NCI-H82 (cell line): ENCODE measurements at regions not wholly inside any gene's neighbourhood (a gene's known extent, or its start where the extent isn't known, plus 50 kb on each side); places are given as distances from the start of the nearest gene placed in this dataset.

Experiments
- DNase-seq: peaks from one replicate; lab custom pipeline; 2025; lab: John Stamatoyannopoulos, UW

GRCh38 chr1:229110986-229111385 is 159.9 kb upstream of the RAB4A start:
- DNase-seq, result no peak

GRCh38 chr1:229111703-229112319 is 159.1 kb upstream of the RAB4A start:
- DNase-seq, result no peak

GRCh38 chr1:229112832-229113548 is 157.9 kb upstream of the RAB4A start:
- DNase-seq, result no peak

GRCh38 chr1:229114315-229114714 is 156.6 kb upstream of the RAB4A start:
- peak; percentile 68 for DNase-seq

GRCh38 chr1:229114850-229115365 is 156.0 kb upstream of the RAB4A start:
- peak; percentile 88 for DNase-seq

- DNase-seq, result no peak
Measured at GRCh38 chr1:229116114-229116513, 154.8 kb upstream of the RAB4A start.

- DNase-seq, result no peak
Measured at GRCh38 chr1:229117664-229118300, 153.1 kb upstream of the RAB4A start.

- no peak for DNase-seq
Measured at GRCh38 chr1:229118477-229119061, 152.3 kb upstream of the RAB4A start.

- DNase-seq, result no peak
Measured at GRCh38 chr1:229119161-229119560, 151.8 kb upstream of the RAB4A start.

DNA sequence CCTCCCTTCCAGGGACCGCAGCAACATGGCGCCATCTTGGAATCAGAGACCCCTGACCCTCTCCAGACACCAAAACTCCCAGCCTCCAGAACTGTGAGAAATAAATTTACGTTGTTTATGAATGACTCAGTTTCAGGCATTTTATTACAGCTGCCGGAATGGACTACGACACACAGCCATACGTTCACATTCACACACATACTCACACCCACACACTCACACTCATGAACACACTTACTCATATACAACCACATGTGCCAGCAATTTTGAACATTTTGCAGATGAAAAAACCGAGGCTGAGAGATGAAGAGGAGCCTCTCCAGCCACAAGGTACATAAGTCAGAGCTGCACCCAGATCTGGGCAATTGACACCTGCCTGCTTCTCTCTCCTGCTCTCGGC is 151.0 kb upstream of the RAB4A start:
- no peak for DNase-seq

DNA sequence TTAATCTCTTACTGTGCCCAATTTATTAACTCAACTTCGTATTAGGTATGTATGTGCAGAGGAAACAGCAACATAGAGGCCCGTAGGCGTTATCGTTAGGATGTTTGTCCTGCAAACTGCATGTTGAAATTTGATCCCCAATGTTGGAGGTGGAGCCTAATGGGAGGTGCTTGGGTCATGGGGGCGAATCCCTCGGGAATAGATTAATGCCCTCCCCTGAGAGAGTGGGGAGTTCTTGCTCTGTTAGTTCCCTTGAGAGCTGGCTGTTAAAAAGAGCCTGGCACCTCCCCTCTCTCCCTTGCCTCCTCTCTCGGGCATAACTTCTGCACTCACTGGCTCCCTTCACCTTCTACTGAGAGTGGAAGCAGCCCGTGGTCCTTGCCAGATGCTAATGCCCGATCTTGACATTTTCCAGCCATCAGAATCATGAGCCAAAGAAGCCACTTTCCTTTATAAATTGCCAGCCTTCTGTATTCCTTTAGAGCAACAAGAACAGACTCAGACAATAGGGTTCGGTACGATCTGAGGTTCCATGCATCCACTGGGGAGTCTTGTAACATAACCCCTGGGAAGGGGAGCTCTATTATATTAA is 149.0 kb upstream of the RAB4A start:
- peak; percentile 24 for DNase-seq

- no peak for DNase-seq
Measured at GRCh38 chr1:229122606-229123005, 148.3 kb upstream of the RAB4A start.

- no peak for DNase-seq
Measured at GRCh38 chr1:229124116-229124515, 146.8 kb upstream of the RAB4A start.

DNA sequence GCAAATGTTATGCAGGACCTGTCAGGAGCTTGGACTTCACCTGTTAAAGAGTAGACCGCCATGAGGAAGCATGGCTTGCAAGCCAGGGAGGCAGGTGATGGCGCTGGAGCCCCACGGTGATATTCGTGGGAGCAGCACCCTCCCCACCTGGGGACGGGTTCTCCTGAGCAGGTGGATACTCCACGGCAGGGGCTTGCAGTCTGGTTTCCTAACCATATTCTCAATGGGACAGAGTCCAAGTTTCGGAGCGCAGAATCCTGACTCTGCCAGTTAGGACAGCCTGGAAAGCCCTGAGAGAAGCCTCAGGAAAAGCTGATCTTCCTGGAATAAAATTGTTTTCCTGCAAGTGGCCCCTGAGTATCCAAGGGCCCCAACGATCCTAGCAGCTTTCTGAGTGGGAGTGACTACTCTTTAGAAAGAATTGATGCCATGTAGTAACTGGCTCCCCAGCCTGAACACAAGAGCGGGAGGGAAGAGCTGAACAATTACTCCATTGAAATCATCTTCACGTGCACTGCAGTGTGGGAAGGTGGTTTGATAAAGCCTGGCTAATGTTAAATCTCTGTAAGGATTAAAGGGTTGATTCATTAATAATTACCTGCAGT is 146.3 kb upstream of the RAB4A start:
- no peak for DNase-seq

DNA sequence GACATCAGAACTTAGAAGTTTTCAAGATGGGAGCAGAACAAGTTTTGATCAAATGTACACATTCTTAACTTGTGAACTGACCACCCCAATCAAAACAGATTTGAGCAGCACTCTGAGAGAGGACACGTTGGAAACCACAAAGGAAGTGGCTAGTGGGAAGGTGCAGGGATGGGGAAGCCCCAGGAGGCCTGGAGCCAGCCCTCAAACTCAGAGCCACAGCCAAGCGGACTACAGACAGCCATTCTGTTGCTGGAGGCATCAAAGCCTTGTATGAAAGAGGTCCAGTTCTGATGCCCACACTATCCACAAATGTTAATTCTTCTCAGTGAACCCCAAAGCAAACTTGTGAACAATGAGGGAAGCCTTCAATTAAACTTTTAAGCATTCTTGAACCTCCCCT is 143.6 kb upstream of the RAB4A start:
- DNase-seq, result peak; percentile 25

- peak; percentile 57 for DNase-seq
Measured at GRCh38 chr1:229128066-229128608, 142.8 kb upstream of the RAB4A start.

GRCh38 chr1:229129301-229130027 is 141.4 kb upstream of the RAB4A start:
- DNase-seq, result peak; percentile 34

DNA sequence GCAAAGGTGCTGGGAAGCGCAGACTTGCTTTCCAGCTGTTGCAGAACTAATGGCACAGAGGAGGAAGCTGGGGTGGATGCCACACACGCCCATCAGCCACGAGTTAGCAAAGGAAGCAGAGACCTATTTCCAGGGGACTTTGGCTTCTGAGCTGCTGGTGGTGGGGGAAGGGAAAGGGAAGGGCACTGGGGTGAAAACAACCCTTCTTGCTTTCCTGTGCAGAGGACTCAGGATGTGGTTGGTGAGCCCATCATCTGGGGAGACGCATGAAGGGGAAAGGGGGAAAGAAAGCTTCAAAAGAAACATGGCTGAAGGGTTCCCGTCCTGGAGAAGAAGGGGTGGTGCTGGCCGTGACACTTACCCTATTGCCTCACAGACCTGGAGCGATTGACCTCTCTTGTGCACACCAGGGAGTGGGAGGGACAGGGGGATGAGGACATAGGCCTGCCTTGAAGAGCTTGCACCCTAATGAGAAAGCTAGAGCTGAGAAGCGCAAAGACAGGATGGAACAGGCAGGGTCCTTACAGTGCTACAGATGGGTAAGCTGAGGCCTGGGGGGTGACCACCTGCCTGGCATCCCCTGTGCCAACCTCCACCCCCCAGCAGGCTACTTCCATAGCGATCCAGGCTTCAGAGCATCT is 140.8 kb upstream of the RAB4A start:
- DNase-seq, result no peak

DNA sequence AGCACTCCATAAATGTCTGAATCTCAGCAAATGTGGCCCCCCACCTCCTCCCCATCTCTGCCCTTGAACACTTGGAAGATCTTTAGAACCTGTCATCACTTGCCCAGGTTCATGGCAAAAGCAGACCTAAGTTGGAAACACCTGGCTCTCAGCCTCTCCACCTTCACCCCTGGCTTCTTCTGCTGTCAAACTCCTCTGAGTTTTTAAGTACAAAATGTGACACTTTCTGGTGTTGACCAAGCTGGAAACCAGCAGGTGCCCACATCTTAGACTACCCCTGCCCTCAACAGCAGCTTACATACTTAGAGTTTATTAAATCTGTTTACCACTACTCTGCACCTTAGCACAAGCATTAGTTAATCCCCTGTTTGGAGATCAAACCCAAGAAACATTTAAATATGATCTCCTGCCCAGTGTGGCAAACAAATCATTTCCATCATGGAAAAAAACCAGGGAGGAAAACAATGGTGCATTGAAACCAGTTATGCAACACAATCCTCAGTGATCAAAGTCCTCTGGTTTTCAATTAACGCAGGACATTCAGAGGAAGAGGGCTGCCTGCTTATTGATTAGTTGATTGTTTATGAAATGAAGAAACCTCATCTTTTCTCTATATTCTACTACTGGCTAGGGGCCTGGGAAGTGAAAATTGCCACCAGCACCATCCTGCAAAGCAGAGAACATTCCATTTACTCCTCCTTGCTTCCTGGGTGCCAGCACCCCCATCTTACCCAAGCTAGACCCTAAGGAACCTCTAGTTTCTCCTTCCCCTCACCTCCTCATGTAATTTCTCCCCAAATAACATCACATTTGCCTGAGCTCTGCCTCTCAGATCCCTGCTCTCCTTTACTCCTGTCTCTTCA is 139.4 kb upstream of the RAB4A start:
- peak; percentile 45 for DNase-seq

- DNase-seq, result no peak
Measured at GRCh38 chr1:229132106-229132443, 138.8 kb upstream of the RAB4A start.
